NCI-H2227 treated with DMSO at 0.1 percent for 48 hours (cell line): ENCODE measurements at regions not wholly inside any gene's neighbourhood (a gene's known extent, or its start where the extent isn't known, plus 50 kb on each side); places are given as distances from the start of the nearest gene placed in this dataset.
"Not testable (repeated sequence)": the region's sequence is repeated elsewhere in the genome, so short reads cannot be mapped to it uniquely, and the experiment has no call there.

ENCODE experiments used
- DNase-seq: peaks from one replicate; lab custom pipeline; 2025; lab: John Stamatoyannopoulos, UW

DNA sequence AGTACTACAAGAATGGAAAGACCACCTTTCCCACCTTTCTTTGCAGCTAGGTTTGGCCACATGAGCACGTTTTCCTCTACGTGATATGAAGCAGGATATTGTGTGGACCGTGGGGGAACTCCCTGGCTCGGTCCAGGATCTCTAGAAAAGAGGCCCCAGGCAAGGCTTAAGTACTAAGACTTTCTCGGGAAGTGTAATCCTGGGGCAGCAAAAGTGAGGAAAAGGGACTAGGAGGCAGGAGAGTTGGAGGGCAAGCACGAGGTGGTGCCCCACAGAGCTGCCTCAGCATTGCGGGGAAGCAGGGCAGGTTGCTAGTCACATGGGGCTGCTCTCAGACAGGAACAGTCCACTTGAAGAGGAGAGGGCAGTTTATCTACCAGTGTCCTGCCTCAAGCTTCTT, 235.1 kb downstream of the GADD45G start:
- DNase-seq = no peak

DNA sequence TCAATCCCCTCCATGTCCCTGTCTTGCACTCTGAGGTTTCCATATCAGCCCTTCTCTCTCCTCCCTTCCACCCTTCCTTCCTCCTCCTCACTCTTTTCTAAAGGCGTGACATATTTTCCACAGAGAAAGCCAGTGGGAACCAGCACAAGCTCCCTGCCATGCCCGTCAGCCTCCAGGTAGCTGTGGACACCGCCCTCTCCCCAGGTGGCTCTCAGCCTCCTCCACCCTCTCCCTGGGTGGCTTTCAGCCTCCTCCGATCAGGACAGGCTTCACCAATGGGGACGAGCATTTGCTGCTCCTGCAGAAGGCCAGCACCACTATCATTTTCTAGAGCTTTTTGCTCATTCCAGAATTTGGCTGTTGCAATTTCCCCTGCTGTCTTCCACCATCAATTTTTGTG, 236.6 kb downstream of the GADD45G start:
- no peak for DNase-seq

DNA sequence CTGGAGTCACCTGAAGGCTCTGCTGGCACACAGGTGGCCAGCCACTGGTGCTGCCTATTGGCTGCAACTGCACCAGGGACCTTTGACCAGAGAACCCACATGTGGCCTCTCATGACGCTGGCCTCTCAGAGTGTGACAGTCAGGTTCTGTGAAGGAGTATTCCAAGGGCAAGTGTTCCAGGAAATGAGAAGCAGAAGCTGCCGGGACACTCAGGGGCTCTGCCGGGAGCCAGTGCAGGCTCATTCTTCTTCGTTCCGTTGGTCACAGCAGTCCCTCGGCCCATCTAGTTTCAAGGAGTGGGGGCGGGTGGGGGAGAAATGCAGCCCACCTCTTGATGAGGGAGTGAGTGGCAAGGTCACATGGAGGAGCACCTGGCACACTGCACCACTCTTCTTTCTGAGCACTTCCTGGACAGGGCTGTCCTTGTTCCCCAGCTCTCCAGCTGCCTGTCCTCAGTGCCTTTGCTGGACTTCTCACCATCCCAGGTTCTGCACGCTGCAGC, 237.5 kb downstream of the GADD45G start:
- no peak for DNase-seq

DNA sequence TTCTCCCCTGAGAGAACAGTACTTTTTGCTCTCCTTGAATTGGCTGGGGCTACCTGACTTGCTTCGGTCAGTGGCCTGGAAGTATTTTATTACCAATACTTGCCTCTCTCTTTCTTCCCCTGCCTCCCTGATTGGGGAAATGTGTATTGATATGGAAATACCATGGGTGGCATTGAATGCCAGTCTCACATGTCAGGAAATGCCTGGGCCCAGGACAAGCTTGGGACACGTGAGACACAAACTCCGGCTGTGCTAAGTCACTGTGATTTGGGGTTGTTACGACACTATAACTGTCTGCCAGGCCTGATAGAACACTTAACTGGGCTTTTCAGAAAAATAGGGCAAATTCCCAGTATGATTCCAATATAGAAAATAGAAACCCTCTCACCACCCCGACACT, 238.3 kb downstream of the GADD45G start:
- no peak for DNase-seq

DNA sequence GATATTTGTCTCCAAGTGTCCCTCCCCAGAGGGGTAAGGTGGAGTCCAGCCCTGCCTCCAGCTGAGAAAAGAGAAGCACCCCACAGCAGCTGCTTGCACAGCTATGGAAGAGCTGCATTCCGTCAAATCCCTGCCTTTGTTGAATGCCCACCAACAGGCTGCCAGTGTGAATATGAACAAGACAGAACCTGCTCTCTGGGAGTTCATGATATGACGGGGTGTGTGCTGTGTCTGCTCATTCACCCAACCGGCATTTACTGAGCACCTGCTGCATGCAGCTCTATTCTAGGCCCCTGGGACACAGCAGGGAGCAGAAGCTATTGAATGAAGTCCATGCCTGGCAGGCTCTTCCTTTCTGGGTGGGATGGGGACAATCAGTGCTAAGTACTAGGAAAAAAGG, 238.8 kb downstream of the GADD45G start:
- no peak for DNase-seq

DNA sequence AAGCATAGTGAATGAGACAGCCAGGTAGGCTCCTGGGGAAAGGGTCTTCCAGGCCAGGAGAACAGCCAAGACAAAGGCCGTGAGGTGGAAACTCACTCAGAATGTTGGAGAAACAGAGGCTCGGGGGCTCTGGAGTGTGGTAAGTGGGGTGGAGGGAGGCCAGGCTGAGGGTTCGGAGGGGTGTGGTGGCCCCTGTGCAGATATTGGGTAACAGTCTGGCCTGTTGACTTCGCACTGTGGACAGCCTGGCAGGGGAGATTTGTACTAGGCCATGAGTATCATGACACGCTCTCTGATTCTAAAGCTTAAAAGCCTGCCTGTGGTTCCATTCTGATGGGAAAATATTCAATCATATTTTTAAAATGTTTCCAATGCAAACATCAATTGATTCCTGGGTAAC, 239.3 kb downstream of the GADD45G start:
- no peak for DNase-seq

DNA sequence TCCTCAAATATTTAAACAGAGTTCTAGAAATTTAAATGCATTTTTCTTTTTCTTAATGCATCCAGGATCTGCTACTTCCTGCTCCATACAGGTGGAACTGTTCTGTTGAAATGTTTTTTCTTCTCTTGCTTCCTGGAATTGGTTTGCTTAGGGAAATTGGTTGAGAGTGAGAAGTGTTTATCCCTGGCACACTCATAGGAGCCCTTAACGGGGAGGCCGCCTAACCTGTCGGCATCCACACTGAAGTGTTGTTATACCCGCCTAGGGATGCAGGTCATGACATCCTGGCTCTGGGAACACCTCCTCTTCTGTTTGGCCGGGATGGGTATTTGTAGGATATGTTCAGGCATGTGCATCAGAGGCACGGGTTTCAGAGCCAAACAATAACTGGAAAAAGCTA, 239.7 kb downstream of the GADD45G start:
- no peak for DNase-seq

DNA sequence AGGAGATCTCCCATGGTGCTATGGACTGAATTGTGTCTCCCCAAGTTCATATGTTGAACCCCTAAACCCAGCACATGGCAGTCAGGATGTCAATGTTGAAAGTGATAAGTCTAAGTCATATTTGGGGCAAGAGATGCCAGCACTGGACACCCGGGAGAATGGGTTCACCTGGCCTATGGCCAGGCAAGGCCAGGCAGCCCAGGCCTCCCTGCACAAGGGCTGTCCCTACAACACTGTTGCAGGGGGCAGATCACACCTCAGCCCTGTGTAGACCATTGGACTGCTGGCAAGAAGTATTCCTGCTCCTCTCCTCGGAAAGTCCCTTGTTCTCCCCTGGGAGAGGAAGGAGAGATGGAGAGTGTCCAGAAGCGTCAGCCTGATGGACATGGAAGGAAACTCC, 240.5 kb downstream of the GADD45G start:
- no peak for DNase-seq

DNA sequence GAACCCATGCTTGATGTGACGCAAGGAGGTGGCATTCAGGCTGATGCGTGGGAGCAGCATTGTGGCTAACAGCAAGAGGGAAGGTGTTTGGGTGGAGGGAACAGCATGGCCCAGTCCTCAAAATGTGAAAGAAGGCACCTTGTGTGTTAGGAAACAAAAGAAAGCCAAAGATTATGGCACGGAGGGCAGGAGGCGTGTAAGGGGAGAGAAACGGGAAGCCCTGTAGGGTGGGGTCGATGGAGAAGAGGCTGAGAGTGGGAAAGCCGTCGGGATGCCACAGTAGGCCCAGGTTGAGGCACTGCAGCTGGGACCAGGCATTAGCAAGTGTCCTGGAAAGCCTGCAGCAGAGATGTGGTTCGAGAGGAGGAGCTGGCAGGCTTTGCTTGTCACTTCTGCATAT, 241.1 kb downstream of the GADD45G start:
- DNase-seq = no peak

DNA sequence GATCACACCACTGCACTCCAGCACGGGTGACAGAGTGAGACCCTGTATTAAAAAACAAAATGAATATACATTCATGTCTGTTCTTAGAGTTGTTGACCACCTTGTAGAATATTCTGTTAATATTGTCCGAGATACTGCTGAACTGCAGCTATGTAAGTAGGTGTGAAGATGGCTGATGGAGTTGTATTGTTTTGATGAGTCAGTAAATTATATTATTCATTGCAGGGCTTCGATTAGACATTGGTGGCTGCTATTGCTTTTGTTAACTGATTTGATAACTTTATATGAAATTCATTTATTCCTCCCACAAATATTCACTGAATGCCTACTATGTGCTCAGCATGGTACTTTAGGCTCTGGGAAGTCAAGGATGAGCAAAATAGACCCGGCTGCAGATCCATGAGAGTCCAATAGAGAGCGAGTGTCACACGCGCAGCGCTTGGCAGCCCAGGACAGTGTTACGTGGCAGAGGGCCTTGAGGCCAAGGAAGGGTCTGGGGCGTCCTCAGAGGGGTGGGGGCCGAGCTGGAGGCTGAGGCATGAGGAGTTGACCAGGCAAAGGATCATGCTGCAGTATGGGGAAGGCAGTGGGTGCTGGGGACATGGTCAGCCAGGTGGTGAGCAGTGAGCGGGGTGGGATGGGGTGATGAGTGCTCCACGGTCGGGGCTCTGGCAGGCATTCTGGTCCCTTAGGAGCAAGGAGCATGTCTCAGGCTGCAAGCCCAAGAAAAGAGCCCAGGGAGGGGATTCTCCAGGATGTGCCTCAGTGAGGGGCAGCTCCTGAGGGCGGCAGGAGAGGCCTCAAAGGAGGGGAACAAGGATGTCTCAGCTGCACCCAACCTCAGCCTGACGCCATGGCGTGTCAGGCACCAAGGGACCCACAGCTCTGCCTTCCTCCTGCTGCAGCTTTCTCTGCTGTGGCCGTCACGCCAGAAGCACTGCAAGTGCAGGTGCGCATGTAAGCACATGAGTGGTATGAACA, 243.5 kb downstream of the GADD45G start:
- DNase-seq = no peak

DNA sequence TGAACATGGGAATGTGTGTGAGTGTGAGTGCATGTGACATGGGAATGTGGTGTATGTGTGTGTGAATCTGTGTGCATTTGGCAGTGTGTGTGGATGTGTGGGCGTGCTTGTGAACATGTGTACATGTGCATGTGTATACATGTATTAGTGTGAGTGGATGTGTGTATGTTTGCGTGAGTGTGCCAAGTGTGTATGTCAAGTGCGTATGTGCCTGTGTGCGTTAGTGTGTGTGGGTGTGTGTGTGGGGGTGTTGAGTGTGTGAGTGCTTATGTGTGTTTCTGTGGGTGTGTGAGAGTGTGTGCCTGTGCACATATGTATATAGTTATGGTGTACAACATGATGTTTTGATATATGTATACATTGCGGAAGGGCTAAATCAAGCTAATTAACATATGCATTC, 244.3 kb downstream of the GADD45G start:
- DNase-seq = no peak

DNA sequence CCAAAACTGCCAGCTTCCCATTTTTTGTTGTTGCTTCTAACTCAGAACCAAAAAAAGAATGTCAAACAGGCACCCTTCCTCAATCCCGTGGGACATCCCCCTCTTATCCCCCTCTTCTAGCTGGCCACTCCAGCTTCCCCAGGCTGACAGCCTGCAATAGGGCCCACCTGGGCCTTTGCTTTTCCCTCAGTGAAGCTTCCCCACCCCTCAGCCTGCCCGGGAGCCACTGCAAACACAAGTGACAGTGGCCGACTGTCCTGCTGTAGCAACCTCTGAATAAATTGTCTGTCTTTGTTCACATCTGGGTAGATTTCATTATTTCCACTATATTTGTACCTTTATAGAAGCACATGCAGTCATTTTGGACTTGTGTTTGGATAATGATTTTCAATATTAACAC, 245.3 kb downstream of the GADD45G start:
- no peak for DNase-seq

DNA sequence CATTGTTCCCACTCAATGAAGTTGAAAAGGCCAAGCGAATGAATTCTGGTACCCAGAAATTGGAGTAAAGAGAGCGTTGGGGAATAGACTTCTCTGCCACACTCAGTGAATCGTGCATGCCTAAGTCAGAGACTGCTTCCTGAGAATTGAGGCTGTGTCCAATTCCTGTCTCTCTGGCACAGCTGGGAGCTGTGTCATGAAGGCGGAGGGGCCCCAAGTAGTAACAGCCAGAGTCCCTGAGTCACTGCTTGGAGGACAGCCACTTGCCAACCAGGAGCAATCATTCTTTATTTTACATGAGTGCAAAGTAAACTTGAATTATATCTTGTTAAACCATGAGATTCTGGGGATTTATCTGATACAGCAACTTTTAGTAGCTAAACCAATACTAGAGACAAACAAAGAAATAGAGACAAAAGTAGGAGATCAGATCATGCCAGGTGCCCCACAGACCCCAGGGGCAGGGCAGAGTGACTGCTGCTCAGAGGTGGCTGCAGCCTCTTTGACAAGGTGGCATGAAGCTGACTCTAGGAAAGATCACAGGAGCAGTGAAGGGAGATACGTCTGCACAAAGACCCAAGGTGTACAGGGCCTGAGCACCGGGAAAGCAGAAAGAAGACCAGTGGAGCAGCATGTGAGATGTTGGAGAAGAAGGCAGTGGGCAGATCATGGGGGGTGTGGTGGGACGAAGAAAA, 246.0 kb downstream of the GADD45G start:
- DNase-seq = no peak

DNA sequence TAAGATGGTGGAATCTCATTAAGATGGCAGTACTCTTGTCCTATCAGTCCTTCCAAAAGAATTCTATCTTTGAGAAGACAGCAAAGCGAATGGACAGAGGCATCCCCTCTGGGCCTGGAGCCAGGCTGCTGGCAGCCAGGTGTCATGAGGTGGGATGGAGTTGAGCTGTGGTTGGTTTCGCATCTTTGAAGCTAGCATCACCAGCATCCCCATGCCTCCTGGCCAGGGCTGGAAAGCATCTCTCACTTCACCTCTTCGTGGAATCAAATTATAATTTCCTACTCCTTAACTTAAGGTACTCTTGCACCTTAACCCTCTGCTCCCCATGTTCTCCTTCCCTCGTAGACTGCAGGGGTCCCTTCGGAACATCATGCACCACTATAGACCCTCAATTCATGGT, 248.3 kb downstream of the GADD45G start:
- DNase-seq = no peak

DNA sequence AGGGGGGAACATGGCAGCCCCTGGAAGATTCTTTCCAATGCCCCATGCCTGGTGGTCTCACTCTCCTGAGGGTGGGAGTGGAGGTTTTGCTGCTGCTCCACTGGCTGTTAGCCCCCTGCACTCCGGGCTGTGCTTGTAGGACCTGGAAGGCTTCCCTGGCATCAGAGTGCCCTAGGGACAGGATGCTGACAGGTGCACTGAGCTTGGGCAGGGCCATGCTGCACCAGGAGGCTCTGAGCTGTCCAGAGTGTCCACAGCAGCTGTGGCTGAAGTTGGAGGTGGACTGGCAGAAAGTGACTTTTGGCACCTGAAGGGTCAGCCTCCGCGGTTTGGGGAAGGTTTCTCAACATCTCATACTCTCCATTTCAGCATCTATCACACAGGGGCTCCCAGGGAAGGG, 249.1 kb downstream of the GADD45G start:
- DNase-seq = no peak

DNA sequence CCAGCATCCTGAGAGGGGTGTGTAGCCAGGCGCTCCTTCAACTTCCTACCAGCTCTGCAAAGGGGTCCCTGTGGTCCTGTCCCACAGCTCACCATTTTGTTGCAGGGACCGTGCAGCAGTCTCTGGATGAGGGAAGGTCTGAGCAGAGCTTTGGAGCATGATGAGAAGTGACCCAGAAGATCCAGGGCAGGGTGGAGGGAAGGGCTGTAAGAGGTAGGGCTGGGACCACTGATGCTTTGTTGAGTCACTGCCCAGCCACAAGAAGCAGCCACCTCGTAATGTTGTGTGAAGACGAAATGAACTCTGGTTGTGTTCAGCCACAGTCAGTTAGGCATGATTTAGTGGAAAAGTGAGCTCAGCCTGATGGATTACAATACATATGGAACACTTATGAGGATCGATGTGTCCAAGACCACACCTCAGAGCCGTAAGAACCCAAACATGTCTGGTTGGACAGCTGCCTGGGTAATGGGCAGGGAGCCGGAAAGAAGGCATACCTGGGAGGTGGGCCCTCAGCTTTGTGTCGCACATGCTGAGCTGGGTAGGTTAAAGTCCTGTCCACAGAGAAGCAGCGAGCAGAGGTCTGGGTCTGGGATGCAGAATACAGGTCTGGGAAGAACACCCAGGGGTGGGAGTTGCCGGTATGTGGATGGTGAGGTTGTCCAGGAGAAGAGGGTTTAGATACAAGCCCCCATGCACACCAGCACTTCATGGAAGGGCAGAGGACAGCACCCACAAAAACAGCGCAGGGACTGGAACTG, 250.1 kb downstream of the GADD45G start:
- no peak for DNase-seq

DNA sequence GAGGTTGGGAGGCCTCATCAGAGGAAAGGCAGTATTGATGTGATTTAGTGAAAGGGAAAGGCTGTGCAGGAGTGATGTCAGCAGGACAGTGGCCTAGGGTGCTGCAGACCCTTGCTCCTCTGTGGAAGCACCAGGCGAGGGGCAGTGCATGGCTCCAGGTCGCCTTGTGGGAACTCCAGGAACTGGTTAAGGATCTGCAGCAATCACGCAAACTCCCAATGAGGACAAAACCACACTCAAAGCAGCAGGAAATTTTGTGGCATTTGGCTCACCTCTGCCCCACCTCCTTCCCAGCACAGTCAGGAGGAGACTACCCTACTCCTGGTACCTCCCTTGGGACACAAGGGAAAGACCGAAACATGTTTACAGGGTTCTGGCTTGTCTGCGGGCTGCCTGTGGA, 251.5 kb downstream of the GADD45G start:
- not testable (repeated sequence) for DNase-seq

DNA sequence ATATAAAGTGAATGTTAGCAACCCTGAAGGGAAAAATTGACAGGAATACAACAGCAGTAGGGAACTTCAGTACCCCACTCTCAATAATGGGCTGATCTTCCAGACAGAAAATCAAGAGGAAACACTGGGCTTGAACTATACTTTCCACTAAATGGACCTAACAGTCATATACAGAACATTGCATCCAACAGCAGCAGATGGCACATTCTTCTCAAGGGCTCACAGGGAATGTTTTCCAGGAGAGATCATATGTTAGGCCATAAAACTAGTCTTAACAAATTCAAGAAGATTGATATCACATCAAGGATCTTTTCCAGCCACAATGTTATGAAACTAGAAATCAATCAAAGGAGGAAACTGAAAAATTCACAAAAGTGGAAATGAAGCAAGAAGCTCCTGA, 252.1 kb downstream of the GADD45G start:
- DNase-seq = not testable (repeated sequence)

DNA sequence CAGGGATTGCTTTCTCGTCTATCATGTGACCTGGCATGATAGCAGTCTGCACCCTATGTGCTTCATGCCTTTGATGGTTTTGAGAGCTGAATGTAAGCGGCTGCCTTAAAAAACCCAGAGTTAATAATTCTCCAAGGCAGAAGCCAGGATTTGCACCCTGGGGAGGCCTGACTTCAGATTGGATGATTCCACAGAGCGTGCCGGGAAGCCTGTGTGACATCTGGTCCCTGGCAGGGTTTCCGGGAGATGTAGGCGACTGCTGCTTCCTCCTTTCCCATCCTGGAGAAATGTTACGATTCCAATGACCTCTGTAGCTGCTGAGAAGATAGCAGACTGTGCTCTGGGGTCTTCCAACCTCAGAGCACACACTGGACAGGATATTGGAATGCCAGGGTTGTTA, 255.0 kb downstream of the GADD45G start:
- DNase-seq = not testable (repeated sequence)

DNA sequence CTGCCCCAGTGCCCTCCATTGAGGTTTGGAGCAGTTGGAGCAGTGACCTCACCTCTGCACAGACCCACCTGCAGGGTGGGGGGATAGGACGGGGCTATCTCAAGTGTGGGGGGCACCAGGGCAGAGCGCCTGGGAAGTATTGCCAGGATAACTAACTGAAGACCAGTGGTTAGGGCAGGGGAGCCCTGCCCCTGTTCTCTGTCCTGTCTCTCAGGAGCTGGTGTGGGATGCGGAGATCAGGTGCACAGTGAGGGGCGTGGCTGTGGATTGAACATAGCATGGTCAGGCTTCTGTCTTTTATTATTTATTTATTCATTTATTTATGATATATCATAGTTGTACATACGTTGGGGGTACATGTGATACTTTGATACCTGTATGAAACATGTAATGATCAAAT, 256.6 kb downstream of the GADD45G start:
- DNase-seq = not testable (repeated sequence)

DNA sequence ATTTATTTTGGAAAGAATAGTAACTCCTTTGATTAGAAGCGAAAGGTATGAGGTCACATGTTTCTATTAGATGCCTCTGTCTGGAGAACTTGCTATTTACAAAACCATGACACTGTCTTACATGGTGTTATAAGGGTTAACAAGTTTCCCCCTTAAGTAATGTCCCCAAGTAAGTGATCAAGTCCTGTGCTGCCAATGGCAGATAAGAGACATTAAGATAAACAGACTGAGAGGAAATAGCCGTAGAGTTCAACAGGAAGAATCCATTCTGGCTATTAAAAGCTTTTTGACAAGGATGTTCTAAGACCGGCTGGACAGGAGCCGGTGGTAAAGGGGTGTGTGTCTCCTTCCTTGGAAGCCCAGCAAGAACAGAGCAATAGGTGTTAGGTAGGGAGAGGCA, 257.5 kb downstream of the GADD45G start:
- no peak for DNase-seq

DNA sequence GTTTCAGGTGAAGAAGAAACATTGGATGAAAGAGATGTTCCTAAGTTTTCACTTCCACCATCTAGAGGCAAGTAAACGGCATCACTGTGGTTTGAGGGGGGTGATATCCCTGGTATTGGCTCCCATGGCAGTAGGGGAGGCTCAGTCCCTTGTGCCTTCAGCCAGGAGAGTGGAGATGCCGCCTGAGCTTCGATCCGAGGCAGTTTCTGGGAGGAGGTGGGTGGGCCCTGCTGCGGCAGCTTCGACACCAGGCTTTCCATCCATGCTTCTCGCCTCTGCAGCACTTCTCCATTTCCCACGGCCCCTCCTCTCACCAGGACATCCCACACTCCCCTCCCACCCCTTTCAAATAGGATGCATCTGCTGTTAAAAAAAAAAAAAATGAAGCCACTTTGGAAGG, 258.3 kb downstream of the GADD45G start:
- DNase-seq = no peak
